CD4-positive, alpha-beta T cell (primary cell): ENCODE measurements at regions not wholly inside any gene's neighbourhood (a gene's known extent, or its start where the extent isn't known, plus 50 kb on each side); places are given as distances from the start of the nearest gene placed in this dataset.

Experiments used
- ATAC-seq: fragments of 200-7000 bp; cut with Tn5 transposase; one replicate; pipeline ENCODE4 v1.10.0; 2022; ENCODE audit warnings: mild to moderate bottlenecking; ENCODE audit not compliant: poor library complexity
- CTCF ChIA-PET: fragments of 350-600 bp; sonication (Branson Sonifier 250); formaldehyde crosslinking; loops from one replicate; lab custom pipeline; 2021; ENCODE audit warnings: antibody characterized with exemption, inconsistent platforms; lab: Charles Lee
- POLR2A ChIA-PET: fragments of 350-600 bp; sonication (Branson Sonifier 250); formaldehyde crosslinking; loops from one replicate; lab custom pipeline; 2021; ENCODE audit warnings: antibody characterized with exemption, inconsistent platforms; lab: Charles Lee
- DNase-seq, 14 experiments: peaks; one replicate each; pipeline ENCODE4 v3.0.0-alpha.2; 2013 to 2020; ENCODE audit warnings: mixed read lengths in 2 of 14
- H3K27ac ChIP-seq, 2 donors: one replicate each; pipeline versions ENCODE4 v1.5.1 to v1.7.0; 2013; ENCODE audit warnings: low read length in 2 of 2, low read depth in 1 of 2, mild to moderate bottlenecking in 1 of 2
- H3K27me3 ChIP-seq, 2 experiments: 1 replicate in 1 of 2; 2 replicates in 1 of 2; pipeline versions ENCODE4 v1.6.1 to v1.7.0; 2013; ENCODE audit warnings: low read length in 2 of 2, control low read depth in 1 of 2, mild to moderate bottlenecking in 1 of 2, moderate library complexity in 1 of 2; ENCODE audit not compliant: insufficient read depth in 2 of 2, control insufficient read depth in 1 of 2
- H3K36me3 ChIP-seq: one replicate; pipeline ENCODE4 v1.6.1; 2013; ENCODE audit warnings: low read length, control low read depth; ENCODE audit not compliant: insufficient read depth
- H3K4me1 ChIP-seq: one replicate; pipeline ENCODE4 v1.6.1; 2013; ENCODE audit warnings: low read length, control low read depth; ENCODE audit not compliant: insufficient read depth
- H3K4me3 ChIP-seq: one replicate; pipeline ENCODE4 v1.5.1; 2013; ENCODE audit warnings: mild to moderate bottlenecking, low read length, moderate library complexity
- H3K9me3 ChIP-seq, 2 experiments: 1 replicate in 1 of 2; 2 replicates in 1 of 2; pipeline versions ENCODE4 v1.6.1 to v1.7.0; 2013; ENCODE audit warnings: low read length in 2 of 2, mild to moderate bottlenecking in 2 of 2, control low read depth in 1 of 2, moderate library complexity in 1 of 2; ENCODE audit not compliant: control insufficient read depth in 1 of 2, insufficient read depth in 1 of 2
- H3K27ac Mint-ChIP-seq: one replicate; pipeline ENCODE4 v1.8.0; 2020; ENCODE audit warnings: mixed read lengths
- H3K27me3 Mint-ChIP-seq: one replicate; pipeline ENCODE4 v1.8.0; 2021; ENCODE audit warnings: mixed read lengths
- H3K36me3 Mint-ChIP-seq: one replicate; pipeline ENCODE4 v1.8.0; 2021; ENCODE audit warnings: low read depth, mixed read lengths
- H3K4me1 Mint-ChIP-seq: one replicate; pipeline ENCODE4 v1.8.0; 2021; ENCODE audit warnings: low read depth, mixed read lengths
- H3K4me3 Mint-ChIP-seq: one replicate; pipeline ENCODE4 v1.8.0; 2020; ENCODE audit warnings: mild to moderate bottlenecking, mixed read lengths
- H3K9me3 Mint-ChIP-seq: one replicate; pipeline ENCODE4 v1.8.0; 2020; ENCODE audit warnings: mixed read lengths
- CTCF ChIP-seq: fragments of 200-600 bp; IDR thresholded peaks from one replicate; pipeline ENCODE4 v1.8.0; 2022; ENCODE audit warnings: antibody characterized with exemption, mild to moderate bottlenecking
- intact Hi-C, 2 experiments: fragments of 100-400 bp; cut with DNase I in 1 of 2; cut with micrococcal nuclease in 1 of 2; formaldehyde crosslinking; loops; one replicate each; pipeline versions ENCODE4 v1.15.1 to v1.9.0; 2023 to 2025; cut with DNase I, micrococcal nuclease

GRCh38 chr11:38718049-38718448 is 2120.0 kb upstream of the RAG2 start:
- Histone ChIP-seq H3K27me3 (no peaks in the 10 kb centered on the region), H3K36me3 (no peaks in the 10 kb centered on the region), H3K4me1 (no peaks in the 10 kb centered on the region), H3K27ac (no peak overlapping the region), H3K4me3 (no peak overlapping the region), H3K9me3 (no peaks in the 10 kb centered on the region)
- Mint-ChIP-seq H3K36me3 (no peaks in the 10 kb centered on the region), H3K27ac (no peak overlapping the region), H3K4me1 (no peaks in the 10 kb centered on the region), H3K27me3 (no peaks in the 10 kb centered on the region), H3K4me3 (no peak overlapping the region), H3K9me3 (peaks cover 10% of the 10 kb centered on the region)
- TF ChIP-seq CTCF: no peak
- CTCF ChIA-PET: no interaction called here
- ATAC-seq (no peak), DNase-seq (no peak)
- intact Hi-C loops: no loop called here
- POLR2A ChIA-PET: no interaction called here

DNA sequence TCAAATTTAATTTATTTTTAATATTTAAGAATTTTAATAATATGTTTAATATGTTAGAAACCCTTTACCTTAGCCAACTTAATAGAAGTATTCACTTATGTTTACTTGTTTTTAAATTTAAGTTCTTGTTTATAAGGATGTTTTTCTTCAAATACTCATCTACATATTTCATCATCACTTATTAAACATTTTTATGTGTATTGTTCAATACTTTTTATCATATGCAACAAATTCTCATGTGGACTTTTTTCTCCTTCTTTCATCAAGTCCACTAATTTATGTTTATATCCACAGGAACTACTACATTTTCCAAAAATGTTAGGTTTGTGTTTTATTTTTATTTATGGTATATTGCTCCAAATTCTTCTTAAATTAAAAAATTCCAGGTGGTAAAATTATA is 2113.1 kb upstream of the RAG2 start:
- peaks cover 0 to 5% of the 10 kb centered on the region in 2 experiments for H3K9me3 ChIP-seq
- ATAC-seq (no peak), DNase-seq (no peak)
- Mint-ChIP-seq H3K36me3 (no peaks in the 10 kb centered on the region), H3K4me3 (no peak overlapping the region), H3K27me3 (no peaks in the 10 kb centered on the region), H3K27ac (no peak overlapping the region), H3K9me3 (peaks cover 9% of the 10 kb centered on the region), H3K4me1 (no peaks in the 10 kb centered on the region)
- no peaks in the 10 kb centered on the region for H3K36me3 ChIP-seq
- ChIA-PET CTCF (no interaction called here), POLR2A (no interaction called here)
- intact Hi-C loops: no loop called here
- H3K4me3 ChIP-seq: no peak overlapping the region
- TF ChIP-seq CTCF: no peak
- no peaks in the 10 kb centered on the region for H3K27me3 ChIP-seq
- no peaks in the 10 kb centered on the region for H3K4me1 ChIP-seq
- H3K27ac ChIP-seq: no peak overlapping the region

- Mint-ChIP-seq H3K9me3 (peaks cover 7% of the 10 kb centered on the region), H3K27ac (no peak overlapping the region), H3K4me3 (no peak overlapping the region), H3K36me3 (no peaks in the 10 kb centered on the region), H3K27me3 (no peaks in the 10 kb centered on the region), H3K4me1 (no peaks in the 10 kb centered on the region)
- POLR2A ChIA-PET: no interaction called here
- no peak for ATAC-seq
- no peak for DNase-seq
- Histone ChIP-seq H3K27me3 (no peaks in the 10 kb centered on the region), H3K36me3 (no peaks in the 10 kb centered on the region), H3K27ac (no peak overlapping the region), H3K4me3 (no peak overlapping the region), H3K4me1 (no peaks in the 10 kb centered on the region), H3K9me3 (peaks cover 0 to 5% of the 10 kb centered on the region in 2 experiments)
- TF ChIP-seq CTCF: no peak
- intact Hi-C loops: no loop called here
- CTCF ChIA-PET: no interaction called here
These were observed 2112.2 kb upstream of the RAG2 start for GRCh38 chr11:38710262-38710661.
